ENCODE measurements at regions not wholly inside any gene's neighbourhood (a gene's known extent, or its start where the extent isn't known, plus 50 kb on each side); places are given as distances from the start of the nearest gene placed in this dataset.

DNA sequence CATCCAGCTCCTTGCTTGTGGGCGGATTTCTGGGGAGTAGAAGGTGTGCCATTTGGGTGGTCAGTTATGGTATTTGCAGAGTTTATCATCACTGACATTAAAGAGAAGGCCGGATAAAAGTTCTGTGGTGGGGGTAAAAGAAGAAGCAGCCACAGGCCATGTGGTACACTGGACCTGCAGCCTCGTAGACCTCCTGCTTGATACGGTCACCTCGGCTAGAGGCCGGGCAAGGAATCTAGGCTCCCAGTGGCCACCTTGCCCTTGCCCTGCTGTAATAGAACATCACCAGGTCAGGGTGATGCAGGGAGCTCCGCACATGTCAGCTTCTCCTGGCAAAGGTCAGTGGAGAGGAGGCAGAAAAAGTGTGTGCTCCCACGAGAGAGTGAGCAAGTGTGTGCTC, 376.1 kb upstream of the IRX4 start:
- no peak for DNase-seq

DNA sequence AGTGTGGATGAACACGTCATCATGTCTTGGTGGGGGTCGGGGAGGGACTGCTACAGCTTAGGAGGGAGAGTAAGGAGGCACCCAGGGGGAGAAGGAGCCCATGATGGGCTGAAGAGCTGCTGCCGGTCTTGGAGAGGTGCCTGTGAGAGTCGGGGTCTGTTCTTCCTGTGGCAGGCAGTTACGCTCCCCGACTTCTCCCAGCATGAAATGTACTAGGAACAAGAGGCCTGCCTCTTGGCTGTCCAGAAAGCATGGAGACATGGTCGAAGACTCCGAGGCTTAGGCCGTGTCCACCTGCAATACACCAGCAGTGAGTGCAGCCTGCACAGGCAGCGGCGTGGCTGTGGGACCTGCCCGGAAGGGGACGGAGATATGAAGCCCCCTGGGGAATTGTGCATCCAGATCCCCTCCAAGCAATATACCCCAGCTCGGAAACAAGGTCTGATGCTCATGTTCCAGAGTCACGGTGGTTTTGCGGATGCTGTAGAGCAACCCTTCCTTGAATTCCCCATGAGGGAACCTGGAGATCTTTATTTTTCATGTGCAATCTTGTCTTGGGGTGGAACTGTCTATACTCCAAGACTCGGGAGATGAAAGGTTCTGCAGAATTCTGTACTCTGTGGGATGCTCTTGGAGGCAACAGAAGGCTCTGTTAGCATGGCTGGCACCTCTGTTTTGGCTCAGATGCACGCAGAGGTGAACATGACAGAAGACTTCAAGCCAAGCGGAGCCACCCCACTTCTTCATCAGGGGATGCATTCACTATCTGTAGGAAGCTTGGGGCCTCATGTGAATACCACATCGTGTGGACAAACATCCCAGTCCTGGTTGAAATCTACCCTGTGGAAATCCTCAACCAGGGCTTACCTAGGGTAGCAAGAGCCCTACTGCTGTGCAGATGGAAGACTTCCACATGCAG, 374.9 kb upstream of the IRX4 start:
- no peak for DNase-seq

DNA sequence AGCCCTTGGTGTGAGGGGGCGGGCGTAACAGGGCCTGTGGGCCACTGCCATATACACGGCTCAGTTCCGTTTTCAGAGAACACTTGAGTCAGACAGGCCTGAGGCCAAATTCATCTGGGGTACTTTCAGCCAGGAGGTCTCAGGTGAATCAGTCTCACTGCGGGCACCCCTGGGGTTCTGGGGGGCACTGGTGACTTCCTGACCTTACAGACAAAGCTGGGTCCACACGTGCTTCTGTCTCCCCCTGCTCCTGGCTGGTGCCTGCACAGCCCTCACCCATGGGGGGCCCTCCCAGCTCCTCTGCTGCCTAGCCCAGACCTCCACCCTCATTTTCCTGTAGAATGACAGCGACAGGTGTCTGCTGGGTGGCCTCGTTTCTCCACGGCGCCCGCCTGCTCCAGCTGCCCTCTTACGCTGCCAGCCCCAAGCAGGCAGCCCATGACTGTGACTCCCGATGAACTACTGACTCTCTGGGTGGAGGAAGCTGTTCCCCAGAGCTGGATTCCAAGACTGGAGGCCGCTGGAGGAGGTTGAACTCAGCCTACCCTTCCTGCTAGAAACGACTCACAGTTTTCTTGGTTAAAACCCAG, 374.1 kb upstream of the IRX4 start:
- no peak for DNase-seq

DNA sequence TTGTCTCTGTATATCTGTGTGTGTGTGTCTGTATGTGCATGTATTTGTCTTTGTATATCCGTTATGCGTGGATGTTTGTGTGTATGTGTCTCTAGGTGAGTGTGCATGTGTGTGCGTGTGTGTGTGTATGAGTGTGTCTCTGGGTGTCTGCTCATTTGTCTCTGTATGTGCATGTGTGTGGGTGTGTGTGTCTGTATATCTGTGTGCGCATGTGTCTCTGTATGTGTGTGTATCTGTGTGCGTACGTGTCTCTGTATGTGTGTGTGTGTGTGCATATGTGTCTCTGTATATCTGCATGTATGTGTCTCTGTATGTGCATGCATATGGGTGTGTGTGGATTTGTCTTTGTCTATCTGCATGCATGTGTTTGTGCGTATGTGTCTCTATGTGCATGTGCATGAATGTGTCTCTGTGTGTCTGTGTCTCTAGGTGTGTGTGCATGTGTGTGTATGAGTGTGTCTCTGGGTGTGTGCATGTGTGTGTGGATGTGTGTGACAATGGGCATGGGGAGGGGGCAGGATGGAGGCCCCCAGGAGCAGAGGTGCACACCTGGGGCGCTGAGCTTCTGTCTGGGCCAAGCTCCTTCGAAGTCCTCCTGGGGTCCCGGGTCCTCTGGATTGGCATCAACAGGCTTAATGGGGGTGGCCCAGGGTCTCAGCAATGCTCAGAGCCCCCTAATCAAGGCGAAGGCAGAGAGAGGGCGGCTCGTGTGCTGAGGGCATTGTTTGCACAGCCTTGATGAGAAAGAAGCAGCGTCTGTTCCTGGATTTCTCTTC, 373.4 kb upstream of the IRX4 start:
- no peak for DNase-seq

DNA sequence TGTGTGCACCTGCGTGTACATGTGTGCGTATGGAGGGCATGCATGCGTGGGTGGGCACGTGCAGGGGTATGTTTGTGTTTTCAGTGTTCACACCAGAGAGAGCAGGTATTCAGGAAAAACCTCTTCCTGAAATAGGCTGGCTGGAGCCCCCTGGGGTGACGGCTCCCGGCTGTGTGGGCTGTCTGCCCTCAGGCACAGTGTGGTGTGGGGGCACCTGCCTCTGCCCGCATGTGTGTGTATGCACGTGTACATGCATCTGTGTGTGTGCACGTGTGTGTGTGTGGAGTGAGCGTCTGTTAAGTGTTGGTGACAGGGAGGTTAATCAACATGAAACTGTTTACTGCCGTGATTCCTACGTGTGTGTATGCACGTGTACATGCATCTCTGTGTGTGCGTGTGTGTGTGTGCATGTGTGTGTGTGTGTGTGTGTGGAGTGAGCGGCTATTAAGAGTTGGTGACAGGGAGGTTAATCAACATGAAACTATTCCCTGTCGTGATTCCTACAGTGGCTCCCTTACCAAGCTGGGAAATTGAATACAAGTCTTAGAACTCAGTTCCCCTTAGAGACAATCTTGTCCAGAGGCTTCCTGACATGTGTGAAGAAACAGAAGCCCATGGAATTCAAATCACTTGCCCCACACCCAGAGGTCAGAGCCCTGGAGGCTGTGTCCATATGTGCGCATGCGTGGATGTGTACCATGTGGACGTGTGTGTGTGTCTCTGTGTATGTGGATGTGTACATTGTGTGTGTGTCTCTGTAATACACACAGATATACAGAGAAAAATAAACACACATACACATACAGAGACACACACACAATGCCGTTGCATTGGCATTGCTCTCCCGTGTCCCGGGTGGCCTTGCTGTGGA, 372.4 kb upstream of the IRX4 start:
- DNase-seq = no peak

DNA sequence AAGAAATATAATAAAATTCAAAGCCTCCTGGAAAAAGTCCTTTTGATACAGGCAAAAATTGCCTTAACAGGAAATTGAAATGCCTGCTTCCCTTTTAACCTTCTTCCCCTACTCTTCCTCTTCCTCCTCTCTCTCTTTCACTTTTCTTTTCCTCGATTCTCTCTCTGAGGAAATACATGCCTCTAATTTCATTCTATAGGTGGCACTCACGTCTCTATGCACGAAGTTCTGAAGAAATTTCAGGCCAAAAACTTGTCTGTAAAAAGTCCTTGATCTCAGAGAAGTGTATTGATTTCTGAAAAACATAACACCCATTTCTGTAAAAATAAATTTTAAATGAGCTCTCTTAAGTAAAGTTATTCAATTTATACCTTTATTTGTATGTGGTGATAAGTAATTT, 371.7 kb upstream of the IRX4 start:
- DNase-seq = no peak

DNA sequence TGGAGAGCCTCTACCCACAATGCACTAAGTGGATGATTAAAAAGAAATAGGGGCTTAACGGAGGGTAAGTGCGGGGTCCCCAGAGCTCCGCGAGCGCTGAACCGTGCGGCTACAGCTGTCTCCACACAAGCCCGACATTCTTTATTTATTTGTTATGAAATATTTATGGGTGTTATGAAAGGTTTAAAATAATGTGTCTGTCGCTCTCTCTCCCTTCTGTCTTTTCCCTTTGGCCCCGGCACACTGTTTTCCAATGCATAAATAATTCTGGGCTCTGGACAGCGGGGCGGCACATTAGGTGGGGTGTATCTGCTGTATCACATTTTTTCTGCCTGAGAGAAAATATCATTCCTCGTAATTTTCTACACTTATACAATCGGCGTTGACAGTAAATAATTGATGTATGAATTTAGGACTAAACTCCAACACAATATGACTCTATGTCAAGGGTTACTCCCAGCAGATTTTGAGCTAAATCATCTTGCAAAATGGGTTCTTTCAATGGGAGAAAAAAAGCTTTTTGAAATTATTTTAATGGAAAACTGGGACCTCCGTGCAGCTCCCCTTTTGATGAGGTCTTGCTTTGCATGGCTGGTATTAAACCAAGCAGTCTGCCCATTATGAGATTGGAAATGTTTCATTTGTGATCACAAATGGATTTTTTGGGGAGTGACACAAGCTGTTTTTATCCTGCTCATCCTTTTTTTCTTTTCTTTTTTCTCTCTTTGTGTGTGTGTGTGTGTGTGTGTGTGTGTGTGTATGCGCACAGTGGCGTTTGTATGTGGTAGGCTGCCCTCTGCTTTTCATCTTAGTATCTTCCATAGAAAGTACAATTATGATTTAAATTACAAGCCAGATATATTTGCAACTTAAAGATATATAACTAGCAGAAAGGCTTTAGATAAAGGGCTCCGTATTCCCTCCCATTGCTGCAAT, 370.6 kb upstream of the IRX4 start:
- no peak for DNase-seq

DNA sequence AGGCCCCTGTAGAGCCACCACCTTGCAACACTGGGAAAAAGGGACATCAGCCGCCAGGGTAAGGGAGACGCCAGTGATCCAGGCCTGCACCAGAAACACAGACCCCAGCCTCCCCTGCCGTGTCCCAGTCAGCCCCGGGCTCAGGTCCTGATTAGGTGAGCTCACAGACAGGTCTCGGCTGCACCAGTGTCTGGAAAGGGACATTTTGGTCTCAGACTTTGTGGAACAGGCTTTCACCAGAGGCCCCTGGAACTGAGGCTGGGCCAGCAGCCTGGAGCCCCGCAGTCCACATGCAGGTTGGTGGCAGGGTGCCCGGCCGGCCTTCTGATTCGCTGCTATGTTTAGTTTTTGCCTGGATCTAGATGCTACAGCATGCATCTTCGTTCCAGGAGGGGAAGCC, 369.0 kb upstream of the IRX4 start:
- DNase-seq = no peak

DNA sequence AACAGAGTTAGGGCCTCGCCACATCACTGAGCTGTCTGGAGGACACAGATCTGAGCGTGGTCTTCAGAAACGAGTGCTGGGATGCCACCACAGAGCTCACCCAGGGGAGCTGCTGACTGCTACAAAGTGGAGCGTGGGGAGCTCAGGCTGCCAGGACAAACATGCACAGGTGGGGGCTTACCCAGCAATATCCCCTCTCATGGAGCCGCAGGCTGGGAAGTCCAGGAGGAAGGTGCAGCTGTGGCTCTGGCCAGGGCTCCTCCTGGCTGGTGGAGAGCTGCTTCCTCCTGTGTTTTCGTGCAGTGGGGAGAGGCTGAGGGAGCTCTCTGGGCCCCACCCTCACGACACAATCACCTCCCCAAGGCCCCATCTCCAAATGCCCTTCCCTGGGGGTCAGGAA, 368.6 kb upstream of the IRX4 start:
- DNase-seq = no peak

DNA sequence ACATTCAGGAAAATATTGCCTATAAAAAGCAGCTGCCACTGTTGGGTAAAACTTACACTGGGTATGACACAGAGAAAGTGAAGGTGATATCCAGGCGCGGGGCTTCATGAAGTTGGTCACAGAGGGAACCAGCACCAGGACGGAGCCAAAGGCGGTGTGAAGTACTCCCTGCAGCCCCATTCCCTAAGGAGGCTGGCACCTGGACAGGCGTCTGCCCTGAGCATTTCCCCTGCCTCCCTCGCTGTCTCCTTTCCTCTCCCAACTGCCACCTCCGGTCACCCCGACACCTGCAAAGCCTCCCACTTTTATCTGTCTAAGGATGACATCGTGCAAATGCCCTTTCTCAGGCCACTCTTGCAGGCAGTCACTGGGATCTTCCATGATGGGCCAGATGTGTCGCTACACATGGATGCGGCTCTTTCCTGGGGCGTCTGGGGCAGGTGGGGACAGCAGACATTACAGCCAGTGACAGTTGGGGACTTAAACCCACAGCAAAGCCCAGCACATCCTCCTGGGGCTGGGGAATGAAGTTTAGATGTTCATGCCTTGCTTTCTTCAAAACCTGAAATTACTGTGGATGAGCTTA, 367.7 kb upstream of the IRX4 start:
- DNase-seq = no peak

DNA sequence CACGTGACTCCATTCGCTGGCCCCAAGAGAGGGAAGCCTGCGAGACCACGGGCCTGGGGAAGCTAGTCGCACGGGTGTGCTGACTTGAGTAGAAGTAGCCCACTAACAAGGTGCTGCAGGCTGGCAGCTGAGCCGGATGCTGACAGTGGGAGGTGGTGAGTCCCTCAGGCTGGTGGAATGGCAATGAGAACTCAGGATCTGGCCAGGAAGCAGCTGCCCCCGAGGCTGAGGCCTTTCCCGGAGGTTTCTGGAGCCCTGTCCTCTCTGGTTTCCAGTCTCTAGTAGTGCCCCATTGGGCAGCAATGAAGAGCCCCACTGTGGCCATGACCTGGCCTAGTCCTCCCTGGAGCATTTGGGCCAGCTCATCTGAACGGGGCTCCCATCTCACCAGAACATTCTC, 366.7 kb upstream of the IRX4 start:
- DNase-seq = no peak

DNA sequence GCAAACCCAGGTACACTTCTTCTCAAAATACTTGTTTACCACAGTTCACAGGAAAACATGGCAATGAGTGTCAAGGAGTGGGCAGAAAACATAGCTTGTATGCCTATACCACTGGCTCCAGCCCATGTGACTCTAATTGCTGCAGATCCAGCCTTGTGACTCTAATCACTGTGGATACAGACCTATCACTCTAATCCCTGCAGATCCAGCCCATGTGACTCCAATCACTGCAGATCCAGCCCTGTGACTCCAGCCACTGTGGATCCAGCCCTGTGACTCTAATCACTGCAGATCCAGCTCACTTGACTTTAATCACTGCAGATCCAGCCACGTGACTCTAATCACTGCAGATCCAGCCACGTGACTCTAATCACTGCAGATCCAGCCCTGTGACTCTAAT, 366.3 kb upstream of the IRX4 start:
- DNase-seq = no peak

DNA sequence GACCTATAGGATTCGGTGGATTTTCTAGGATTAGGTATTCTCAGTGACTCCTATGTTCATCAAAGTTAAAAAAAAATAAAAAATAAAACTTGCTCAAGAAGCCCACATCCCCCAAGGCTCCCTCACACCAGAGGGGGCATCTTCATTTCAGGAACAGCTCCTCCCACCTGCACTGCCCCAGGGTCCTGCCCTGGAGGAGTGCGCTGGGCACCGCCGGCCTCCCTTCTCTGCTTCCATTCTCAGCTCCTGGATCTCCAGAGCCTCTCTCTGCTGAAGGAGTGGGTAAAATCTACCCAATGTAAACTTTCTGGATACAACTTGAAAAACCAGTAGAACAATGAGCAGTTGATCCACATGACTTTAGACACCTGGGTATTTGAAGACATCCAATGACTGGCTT, 359.8 kb upstream of the IRX4 start:
- DNase-seq = no peak

DNA sequence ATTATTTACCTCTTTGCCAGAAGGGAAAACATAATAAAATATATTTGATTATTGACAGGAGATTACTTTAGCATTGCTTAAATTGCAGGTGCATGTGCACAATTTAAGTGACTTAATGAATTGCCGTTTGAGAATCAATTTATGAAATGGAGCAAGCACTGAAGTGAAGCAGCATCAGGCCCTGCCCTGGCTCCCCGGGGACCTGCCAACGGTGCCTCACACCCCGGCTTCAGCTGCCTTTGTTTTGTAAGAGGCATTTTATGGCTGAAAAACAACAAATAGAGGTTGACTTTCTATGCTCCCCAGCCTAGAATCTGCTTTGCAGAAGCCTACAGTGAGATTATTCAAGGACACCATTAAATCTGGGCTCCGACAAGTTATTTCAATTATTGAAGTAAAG, 359.1 kb upstream of the IRX4 start:
- DNase-seq = no peak

DNA sequence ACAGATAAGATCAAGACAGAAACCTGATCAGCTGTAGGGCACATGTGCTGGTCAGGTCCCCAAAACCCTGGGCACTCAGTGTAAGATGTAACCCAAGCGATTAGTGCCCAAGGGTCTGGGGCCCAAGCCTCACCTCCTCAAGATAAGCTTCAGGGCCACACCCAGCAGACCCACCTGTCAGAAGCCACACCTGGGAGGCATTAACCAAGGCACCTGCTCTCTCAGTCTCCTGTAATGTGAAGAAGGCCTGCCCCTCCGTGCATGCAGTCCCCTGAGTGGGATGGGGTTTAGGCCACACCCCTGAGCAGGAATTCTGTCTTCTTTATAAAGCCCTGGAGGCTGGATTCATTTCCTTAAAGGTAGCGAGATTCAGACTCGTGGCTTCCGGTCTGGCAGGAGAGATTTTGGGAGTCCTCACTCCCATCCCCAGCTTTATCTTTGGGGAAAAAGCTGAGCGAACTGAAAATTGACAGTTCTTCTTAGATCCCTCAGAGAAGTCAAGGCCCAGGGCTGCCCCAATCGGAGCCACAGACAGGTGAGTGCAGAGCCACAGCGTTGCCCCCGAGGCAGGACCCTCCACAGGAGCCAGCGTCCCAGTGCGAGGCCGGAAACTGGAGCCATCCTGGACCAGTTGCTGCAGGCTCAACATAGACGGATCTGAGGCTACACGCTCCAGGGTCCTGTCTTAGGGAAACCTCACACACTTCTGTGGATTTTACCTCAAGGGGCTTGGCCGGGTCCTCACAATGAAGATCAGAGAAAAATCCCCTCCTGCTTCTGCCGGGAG, 357.6 kb upstream of the IRX4 start:
- DNase-seq = no peak

DNA sequence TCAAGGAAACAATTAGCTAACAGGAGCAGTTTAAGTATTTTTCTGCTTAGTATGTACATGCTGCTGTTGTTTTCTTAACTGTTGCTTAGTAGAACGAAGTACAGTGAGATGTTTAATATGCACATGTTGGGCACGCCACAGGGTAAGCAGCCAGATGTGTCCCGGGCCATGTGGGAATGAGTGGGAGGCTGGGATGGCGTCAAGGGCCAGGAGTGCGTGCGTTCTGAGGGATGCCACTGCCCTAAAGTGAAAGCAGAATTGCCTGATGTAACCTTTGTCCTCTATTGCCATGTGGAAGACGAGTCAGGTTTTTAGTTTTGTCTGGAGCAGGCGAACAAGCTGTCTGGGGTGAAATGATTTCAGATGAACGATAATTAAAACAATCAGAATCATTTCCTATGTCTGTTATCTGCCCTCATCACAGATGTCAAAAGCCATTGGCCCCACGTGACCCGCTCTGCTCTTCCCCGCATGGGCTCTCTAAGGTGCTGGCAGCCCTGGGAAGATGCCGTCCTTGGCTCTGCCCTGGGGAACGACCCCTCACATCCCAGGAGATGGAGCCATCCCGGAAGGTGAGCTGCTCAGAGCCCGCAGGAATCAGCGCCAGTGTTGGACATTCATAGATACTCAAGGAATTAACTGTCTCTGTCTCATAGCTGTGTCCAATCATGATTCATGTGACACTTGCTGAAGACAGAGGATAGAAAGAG, 356.6 kb upstream of the IRX4 start:
- no peak for DNase-seq

DNA sequence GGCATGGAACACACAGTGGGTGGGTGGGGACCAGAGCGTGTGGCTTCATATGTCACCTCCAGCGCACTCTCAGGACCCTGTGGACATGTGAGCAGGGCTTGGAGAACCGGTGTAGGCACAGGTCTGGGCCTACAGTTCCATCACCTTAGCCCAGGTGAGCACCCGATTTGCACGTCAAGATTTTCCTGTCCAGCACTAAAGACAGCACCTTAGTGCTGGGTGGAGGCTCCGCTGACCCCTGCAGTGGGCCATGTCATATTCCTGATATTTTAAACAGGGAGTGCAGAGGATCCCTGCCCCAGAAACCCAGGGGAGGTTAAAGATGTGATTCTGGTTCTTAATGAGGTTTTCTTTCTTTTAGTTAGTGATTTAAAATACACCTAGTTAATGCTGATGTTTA, 356.0 kb upstream of the IRX4 start:
- no peak for DNase-seq

DNA sequence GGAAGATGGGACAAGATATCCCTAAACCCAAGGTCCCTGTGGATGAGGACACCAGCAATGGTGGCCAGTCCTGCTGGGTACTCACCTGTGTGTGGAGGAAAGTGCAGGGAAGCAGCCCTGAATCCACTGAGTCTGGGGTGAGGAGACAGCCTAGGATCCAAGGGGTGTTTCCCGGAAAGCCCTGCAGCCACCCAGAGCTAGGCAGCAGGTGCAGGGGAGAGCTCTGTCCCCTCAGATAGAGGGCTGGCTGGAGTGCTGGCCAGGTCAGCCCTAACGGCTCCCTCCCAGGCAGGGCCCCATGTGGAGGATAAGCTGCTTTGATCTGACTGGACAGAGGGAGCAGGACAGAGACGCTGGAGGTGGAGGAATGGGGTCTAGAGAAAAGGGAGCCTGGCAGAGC, 344.7 kb upstream of the IRX4 start:
- no peak for DNase-seq

DNA sequence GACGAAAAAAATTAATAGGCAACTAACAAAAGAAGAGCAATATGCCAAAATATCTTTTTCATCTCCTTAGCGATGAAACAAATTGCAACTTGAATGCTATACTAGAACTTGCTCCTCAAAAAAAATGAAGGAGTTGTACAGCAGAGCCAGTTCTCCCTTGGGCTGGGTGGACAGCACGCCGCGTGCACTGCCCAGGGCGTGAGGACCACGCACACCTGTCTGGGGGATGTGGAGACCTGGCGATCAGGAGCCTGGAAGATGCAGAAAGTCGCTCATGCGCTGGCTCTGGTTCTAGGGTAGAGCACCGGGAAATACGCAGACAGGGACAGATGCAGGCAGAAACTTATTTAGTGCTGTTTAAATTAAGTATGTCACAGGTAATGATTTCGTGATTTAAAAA, 342.0 kb upstream of the IRX4 start:
- DNase-seq = no peak

DNA sequence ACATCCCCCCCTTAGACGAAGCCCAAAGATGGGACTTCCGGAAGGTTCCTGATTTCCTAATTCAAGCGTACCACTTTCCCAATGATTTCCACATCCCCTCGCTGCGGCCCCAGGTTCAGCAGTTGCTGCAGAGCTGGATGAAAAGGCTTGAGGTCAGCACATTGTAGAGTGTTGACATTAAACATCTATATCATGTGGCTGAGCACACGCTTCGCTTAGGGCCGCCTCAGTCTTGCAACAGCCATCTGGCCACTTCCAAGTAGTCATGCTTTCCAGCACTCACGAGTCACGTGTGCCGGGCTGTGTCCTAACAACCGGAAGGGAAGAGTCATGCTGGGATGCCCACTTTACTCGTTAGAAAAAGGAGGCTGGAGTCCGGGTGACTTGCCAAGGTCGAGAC, 340.6 kb upstream of the IRX4 start:
- DNase-seq = no peak
